ENCODE measurements at regions not wholly inside any gene's neighbourhood (a gene's known extent, or its start where the extent isn't known, plus 50 kb on each side); places are given as distances from the start of the nearest gene placed in this dataset.

- no peak overlapping the region for H3K4me3 ChIP-seq (ENCODE audit: low read depth, low read length)
- DNase-seq (ENCODE audit: low read depth), result no peak
- TF ChIP-seq, protein P1, sequence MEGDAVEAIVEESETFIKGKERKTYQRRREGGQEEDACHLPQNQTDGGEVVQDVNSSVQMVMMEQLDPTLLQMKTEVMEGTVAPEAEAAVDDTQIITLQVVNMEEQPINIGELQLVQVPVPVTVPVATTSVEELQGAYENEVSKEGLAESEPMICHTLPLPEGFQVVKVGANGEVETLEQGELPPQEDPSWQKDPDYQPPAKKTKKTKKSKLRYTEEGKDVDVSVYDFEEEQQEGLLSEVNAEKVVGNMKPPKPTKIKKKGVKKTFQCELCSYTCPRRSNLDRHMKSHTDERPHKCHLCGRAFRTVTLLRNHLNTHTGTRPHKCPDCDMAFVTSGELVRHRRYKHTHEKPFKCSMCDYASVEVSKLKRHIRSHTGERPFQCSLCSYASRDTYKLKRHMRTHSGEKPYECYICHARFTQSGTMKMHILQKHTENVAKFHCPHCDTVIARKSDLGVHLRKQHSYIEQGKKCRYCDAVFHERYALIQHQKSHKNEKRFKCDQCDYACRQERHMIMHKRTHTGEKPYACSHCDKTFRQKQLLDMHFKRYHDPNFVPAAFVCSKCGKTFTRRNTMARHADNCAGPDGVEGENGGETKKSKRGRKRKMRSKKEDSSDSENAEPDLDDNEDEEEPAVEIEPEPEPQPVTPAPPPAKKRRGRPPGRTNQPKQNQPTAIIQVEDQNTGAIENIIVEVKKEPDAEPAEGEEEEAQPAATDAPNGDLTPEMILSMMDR (IDR thresholded peaks at IDR 0.05; ENCODE audit: insufficient read depth, low read depth, low read length, missing control alignments), result no peak
Observed at GRCh38 chrX:9330249-9330982, 134.4 kb upstream of the TBL1X start.

DNA sequence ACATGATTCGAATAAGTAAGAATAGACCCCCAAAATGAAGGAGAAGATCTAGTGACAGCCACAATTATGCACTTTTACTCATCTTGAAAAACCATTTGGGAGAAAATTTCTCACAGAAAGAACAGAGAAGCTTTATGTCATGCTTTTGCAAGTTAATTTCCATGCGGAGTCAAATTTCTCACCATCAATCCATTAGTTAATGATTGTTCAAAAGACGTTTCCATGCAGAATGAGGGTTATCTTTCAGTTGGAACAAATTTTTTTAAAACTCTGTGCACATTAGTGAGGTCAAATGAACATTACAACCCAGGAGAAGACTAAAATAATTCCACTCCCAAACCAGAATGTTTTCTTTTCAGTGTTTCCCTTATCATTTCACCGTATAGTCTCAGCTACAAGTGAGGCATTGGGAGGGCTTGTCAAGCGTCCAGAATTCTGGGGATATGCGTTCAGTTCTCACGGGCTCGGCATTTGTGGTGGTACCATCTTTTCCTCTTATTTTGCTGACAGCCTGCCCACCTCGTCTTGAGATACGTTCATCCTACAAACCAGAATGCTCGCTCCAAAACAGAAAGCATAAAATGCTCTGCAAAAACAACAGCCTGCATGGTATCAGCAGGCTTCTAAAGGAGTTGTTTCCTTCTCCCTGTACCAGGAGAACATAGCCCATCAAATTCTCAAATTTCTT lies 130.8 kb upstream of the TBL1X start:
- TF ChIP-seq, protein P1 (IDR thresholded peaks at IDR 0.05; ENCODE audit: insufficient read depth, low read depth, low read length, missing control alignments), result no peak
- no peak overlapping the region for H3K4me3 ChIP-seq (ENCODE audit: low read depth, low read length)
- DNase-seq (ENCODE audit: low read depth), result no peak

- TF ChIP-seq, protein P1 (IDR thresholded peaks at IDR 0.05; ENCODE audit: insufficient read depth, low read depth, low read length, missing control alignments), result no peak
- no peak for DNase-seq (ENCODE audit: low read depth)
- no peak overlapping the region for H3K4me3 ChIP-seq (ENCODE audit: low read depth, low read length)
Observed at GRCh38 chrX:9335251-9335650, 129.6 kb upstream of the TBL1X start.

DNA sequence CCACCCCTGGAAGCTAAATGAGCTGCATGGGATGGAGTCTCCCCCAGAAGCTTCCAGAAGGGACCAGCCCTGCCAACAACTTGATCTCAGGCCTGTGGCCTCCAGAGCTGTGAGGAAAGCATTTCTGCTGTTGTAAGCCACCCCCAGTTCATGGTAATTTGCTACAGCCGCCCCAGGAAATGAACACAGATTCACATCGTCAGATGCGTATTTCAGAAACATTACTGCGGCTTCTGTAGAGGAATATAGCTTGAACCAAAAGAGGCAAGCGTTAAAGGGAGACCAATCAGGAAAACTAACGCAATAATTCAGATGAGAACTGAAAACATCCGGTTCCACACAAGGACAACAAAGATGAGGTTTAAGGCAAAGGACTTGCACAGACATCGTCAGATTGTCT lies 128.4 kb upstream of the TBL1X start:
- TF ChIP-seq, protein P1 (IDR thresholded peaks at IDR 0.05; ENCODE audit: insufficient read depth, low read depth, low read length, missing control alignments), result no peak
- DNase-seq (ENCODE audit: low read depth), result no peak
- no peak overlapping the region for H3K4me3 ChIP-seq (ENCODE audit: low read depth, low read length)

- no peak overlapping the region for H3K4me3 ChIP-seq (ENCODE audit: low read depth, low read length)
- TF ChIP-seq, protein P1 (IDR thresholded peaks at IDR 0.05; ENCODE audit: insufficient read depth, low read depth, low read length, missing control alignments), result no peak
- no peak for DNase-seq (ENCODE audit: low read depth)
Observed at GRCh38 chrX:9337046-9337445, 127.8 kb upstream of the TBL1X start.

- TF ChIP-seq, protein P1 (IDR thresholded peaks at IDR 0.05; ENCODE audit: insufficient read depth, low read depth, low read length, missing control alignments), result no peak
- DNase-seq (ENCODE audit: low read depth), result no peak
- H3K4me3 ChIP-seq (ENCODE audit: low read depth, low read length), result no peak overlapping the region
Observed at GRCh38 chrX:9338986-9339385, 125.9 kb upstream of the TBL1X start.
